AG10803 (cell line): ENCODE measurements at regions not wholly inside any gene's neighbourhood (a gene's known extent, or its start where the extent isn't known, plus 50 kb on each side); places are given as distances from the start of the nearest gene placed in this dataset.
A peak's percentile ranks its signal among the peaks of the same experiment; 100 is the strongest.

Experiments used
- DNase-seq: peaks from one replicate; pipeline ENCODE4 v3.0.0; 2010; ENCODE audit warnings: low read depth
- H3K4me3 ChIP-seq: 2 replicates; pipeline ENCODE4 v1.5.1; 2011; ENCODE audit warnings: mild to moderate bottlenecking, low read length, control low read depth
- TF ChIP-seq, protein P1 (sequence below): conservative IDR thresholded peaks from 2 replicates; pipeline ENCODE4 v1.5.1; 2011; ENCODE audit warnings: mild to moderate bottlenecking, low read length, control low read depth, inconsistent platforms

DNA sequence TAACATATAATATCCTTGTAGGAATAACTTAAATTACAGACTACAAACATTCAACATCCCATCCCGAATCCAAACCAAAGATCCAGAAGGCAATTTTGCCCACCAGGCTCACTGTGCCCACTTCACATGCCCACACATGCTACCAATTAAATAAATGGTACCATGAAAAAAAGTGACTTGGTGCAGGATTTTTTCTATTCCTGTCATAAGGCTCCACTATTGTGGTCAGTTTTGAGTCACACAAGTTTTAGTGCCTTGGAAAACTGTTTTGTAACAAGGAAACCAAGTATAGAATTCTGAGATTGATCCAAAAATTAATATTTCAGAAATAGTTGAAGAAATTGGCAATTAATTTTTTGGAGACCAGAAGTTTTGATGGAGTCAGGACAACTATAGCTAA, 470.1 kb upstream of the THBS1 start:
- H3K4me3 ChIP-seq = no peak overlapping the region
- DNase-seq = peak; percentile 64
- TF ChIP-seq, protein P1, sequence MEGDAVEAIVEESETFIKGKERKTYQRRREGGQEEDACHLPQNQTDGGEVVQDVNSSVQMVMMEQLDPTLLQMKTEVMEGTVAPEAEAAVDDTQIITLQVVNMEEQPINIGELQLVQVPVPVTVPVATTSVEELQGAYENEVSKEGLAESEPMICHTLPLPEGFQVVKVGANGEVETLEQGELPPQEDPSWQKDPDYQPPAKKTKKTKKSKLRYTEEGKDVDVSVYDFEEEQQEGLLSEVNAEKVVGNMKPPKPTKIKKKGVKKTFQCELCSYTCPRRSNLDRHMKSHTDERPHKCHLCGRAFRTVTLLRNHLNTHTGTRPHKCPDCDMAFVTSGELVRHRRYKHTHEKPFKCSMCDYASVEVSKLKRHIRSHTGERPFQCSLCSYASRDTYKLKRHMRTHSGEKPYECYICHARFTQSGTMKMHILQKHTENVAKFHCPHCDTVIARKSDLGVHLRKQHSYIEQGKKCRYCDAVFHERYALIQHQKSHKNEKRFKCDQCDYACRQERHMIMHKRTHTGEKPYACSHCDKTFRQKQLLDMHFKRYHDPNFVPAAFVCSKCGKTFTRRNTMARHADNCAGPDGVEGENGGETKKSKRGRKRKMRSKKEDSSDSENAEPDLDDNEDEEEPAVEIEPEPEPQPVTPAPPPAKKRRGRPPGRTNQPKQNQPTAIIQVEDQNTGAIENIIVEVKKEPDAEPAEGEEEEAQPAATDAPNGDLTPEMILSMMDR = no peak

DNA sequence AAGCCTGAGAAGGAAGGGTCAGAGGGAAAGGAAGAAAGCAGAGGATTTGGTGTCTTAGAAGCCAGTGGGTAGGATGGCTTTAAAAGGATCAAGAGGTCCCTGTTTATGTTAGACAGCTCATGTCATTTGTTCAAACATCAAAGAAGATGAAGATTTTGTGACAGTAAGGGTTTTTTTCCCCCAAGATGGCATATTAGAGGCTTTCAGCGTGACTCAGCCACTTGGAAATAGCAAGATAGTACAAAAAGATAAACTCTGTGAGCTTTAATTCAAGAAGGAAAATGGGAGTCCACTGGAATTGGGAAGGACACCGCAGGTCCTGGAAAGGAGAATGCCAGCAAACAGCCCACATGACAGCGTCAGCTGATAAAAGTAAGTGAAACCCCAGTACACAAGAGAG, 467.1 kb upstream of the THBS1 start:
- TF ChIP-seq, protein P1 = no peak
- no peak overlapping the region for H3K4me3 ChIP-seq
- no peak for DNase-seq

DNA sequence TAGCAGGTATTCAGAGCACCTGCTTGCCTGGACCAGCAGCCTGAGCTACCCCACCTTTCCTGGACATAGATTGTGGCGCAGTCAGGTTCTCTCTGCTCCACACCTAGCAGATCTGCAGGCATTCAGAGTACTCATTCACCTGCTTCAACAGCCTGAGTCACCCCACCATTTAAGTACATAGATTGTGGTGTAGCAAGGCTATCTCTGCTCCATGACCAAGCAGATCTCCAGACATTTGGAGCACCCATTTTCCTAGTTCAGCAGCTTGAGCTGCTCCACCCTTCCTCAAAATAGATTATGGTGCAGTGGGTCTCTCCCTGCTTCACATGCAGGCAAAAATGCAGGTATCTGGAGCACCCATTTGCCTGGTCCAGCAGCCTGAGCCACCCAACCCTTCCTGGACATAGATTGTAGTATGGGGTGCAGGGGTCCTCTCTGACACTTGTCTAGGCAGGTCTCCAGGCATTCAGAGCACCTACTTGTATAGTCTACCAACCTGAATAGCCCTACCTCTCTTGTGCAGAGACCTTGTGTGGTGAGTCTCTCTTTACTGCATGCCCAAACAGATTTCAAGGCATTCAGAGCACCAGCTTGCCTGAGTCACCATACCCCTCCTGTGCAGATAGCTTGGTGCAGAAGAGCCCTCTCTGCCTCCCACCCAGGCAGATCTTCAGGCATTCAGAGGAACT, 466.0 kb upstream of the THBS1 start:
- TF ChIP-seq, protein P1 = no peak
- H3K4me3 ChIP-seq = no peak overlapping the region
- no peak for DNase-seq

DNA sequence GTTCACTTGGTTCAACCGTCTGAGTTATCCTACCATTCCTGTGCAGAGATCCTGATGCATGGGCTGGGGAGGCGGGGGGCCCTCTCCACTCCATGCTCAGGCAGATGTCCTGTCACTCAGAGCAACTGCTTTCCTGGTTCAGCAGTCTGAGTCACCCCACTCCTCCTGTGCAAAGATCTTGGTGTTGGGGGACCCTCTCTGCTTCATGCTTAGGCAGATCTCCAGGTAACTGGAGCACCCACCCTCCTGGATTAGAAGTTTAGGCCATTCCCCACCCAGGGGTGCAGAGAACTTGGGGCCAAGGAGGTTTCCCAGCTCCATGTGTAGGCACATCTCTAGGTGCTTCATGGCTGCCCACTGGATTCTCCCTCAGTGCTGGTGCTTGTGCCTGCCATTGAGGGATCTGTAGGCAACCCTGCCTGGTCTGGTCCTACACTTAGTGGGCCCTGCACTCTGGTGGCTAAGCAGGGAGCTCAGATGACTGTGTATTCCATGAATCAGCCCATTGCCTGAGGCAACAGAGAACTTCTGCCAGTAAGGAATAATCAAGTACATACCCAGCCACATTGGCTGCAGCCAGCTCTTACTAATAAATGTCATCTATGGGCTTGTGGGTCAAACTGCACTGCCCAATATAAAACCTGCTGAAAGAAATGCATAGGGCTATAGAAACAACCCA, 465.4 kb upstream of the THBS1 start:
- TF ChIP-seq, protein P1 = no peak
- DNase-seq = peak; percentile 63
- no peak overlapping the region for H3K4me3 ChIP-seq

GRCh38 chr15:39118510-39118909, 462.4 kb upstream of the THBS1 start:
- peak; percentile 98 for DNase-seq

GRCh38 chr15:39124155-39124552, 456.7 kb upstream of the THBS1 start:
- peak; percentile 41 for DNase-seq
- no peak overlapping the region for H3K4me3 ChIP-seq
- TF ChIP-seq, protein P1 = no peak

More at GRCh38 chr15:39118510-39118909, 462.4 kb upstream of the THBS1 start:
- peak overlapping the region; percentile 29 for H3K4me3 ChIP-seq
- TF ChIP-seq, protein P1 = no peak

DNA sequence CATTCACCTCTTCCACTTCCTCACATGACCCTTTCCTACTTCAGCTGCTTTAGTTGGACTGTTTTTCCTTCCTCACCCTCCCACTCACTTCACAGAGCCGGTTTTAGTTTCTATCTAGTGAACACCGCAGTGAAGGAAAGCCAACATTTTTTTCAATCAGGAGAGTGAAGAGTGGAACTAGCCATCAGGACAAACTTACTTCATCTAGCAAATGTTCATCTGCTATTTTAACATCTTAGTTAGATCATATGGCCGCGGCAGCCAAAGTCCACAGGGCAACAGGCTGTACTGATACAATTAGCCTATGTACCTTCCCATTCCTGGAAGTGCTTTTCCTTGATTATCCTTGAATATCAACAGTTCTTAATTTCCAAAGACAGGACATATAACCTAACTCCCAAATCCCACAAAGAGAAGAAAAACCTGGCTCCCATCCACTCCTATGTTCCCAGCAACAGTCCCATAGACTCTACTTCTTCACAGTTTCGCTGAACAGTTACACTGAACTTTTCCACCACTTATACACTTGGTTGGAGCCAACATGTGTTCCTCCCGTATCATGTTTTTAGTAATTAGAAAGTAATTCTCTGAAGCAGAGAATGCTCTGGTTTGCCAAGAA, 456.2 kb upstream of the THBS1 start:
- TF ChIP-seq, protein P1 = no peak
- H3K4me3 ChIP-seq = no peak overlapping the region
- DNase-seq = no peak
